Body of pancreas (tissue), 4 donors: ENCODE measurements at regions not wholly inside any gene's neighbourhood (a gene's known extent, or its start where the extent isn't known, plus 50 kb on each side); places are given as distances from the start of the nearest gene placed in this dataset.

ENCODE experiments used
- ATAC-seq: fragments of 150-250 bp; one replicate; pipeline ENCODE4 v1.9.1; 2016
- DNase-seq, 4 donors: peaks; one replicate each; pipeline ENCODE4 v3.0.0-alpha.2; 2019
- H3K27ac ChIP-seq, 4 donors: fragments of 200-600 bp; sonication (generic); 1 replicate in 3 of 4; 2 replicates in 1 of 4; pipeline versions ENCODE4 v1.5.1 to v1.6.1; 2016 to 2019; ENCODE audit warnings: mild to moderate bottlenecking in 1 of 4, mixed read lengths in 1 of 4, moderate library complexity in 1 of 4
- H3K27me3 ChIP-seq, 2 donors: fragments of 200-600 bp; sonication (generic); one replicate each; pipeline ENCODE4 v1.6.0; 2016; ENCODE audit warnings: mild to moderate bottlenecking in 1 of 2
- H3K36me3 ChIP-seq, 2 donors: fragments of 200-600 bp; sonication (generic); replicated peaks in 1 of 2; 2 replicates each; pipeline ENCODE4 v1.5.1; 2016; ENCODE audit warnings: low read depth in 2 of 2; ENCODE audit not compliant: insufficient read depth in 1 of 2
- H3K4me1 ChIP-seq: fragments of 200-600 bp; sonication (generic); one replicate; pipeline ENCODE4 v1.6.0; 2016
- H3K4me3 ChIP-seq, 2 donors: fragments of 200-600 bp; sonication (generic); 1 replicate in 1 of 2; 2 replicates in 1 of 2; pipeline ENCODE4 v1.5.1; 2016 to 2019
- H3K9me3 ChIP-seq, 3 donors: fragments of 200-600 bp; sonication (generic); 1 replicate in 2 of 3; 2 replicates in 1 of 3; pipeline ENCODE4 v1.5.1; 2016
- CTCF ChIP-seq, 7 experiments: fragments of 450-650 bp in 4 of 7; fragments of 200-600 bp in 3 of 7; sonication (generic) in 3 of 7; IDR thresholded peaks; one replicate each; pipeline ENCODE4 v1.5.1; 2016 to 2019; ENCODE audit warnings: antibody characterized with exemption in 7 of 7
- POLR2A ChIP-seq, 3 donors: fragments of 450-650 bp; IDR thresholded peaks; one replicate each; pipeline ENCODE4 v1.6.1; 2016; ENCODE audit warnings: antibody characterized with exemption in 3 of 3, mild to moderate bottlenecking in 2 of 3
- WGBS, 2 donors: methylation state at CpG; one replicate each; pipeline ENCODE4 v1.1.5; 2017; 5-methylcytosine and 5-hydroxymethylcytosine counted together
- intact Hi-C: fragments of 100-400 bp; cut with DNase I; formaldehyde crosslinking; loops from one replicate; pipeline ENCODE4 v1.15.1; 2023

- 76 to 81% methylated on average over 2 of the region's 2 CpGs for WGBS, 2 donors
- Histone ChIP-seq H3K4me3 (no peak overlapping the region), H3K4me1 (no peaks in the 10 kb centered on the region), H3K27me3 (no peaks in the 10 kb centered on the region), H3K36me3 (no peaks in the 10 kb centered on the region), H3K27ac (no peak overlapping the region), H3K9me3 (no peaks in the 10 kb centered on the region)
- DNase-seq, result no peak
- TF ChIP-seq POLR2A (IDR thresholded peaks at IDR 0.05) (no peak), CTCF (IDR thresholded peaks at IDR 0.05) (no peak)
- intact Hi-C loops, result no loop called here
- ATAC-seq, result no peak
Observed at GRCh38 chr6:99129835-99130234, 182.1 kb upstream of the FBXL4 start.

- no peaks in the 10 kb centered on the region for H3K9me3 ChIP-seq
- 25 to 29% methylated on average over 3 of the region's 3 CpGs for WGBS, 2 donors
- H3K4me3 ChIP-seq, result no peak overlapping the region
- no peaks in the 10 kb centered on the region for H3K27me3 ChIP-seq
- DNase-seq (no peak), ATAC-seq (no peak)
- H3K36me3 ChIP-seq, result no peaks in the 10 kb centered on the region
- intact Hi-C loops, result no loop called here
- H3K27ac ChIP-seq, result no peak overlapping the region
- no peaks in the 10 kb centered on the region for H3K4me1 ChIP-seq
- TF ChIP-seq POLR2A (IDR thresholded peaks at IDR 0.05) (no peak), CTCF (IDR thresholded peaks at IDR 0.05) (no peak)
Observed at GRCh38 chr6:99121748-99122147, 174.0 kb upstream of the FBXL4 start.

GRCh38 chr6:99120641-99121040, 172.9 kb upstream of the FBXL4 start:
- DNase-seq (no peak), ATAC-seq (no peak)
- no peaks in the 10 kb centered on the region for H3K4me1 ChIP-seq
- H3K4me3 ChIP-seq, result no peak overlapping the region
- no peaks in the 10 kb centered on the region for H3K9me3 ChIP-seq
- TF ChIP-seq POLR2A (IDR thresholded peaks at IDR 0.05) (no peak), CTCF (IDR thresholded peaks at IDR 0.05) (no peak)
- H3K27me3 ChIP-seq, result no peaks in the 10 kb centered on the region
- intact Hi-C loops, result no loop called here
- H3K36me3 ChIP-seq, result no peaks in the 10 kb centered on the region
- no peak overlapping the region for H3K27ac ChIP-seq
- 82 to 86% methylated on average over 3 of the region's 3 CpGs for WGBS, 2 donors

- intact Hi-C loops, result loop anchor here (10.0 kb wide), 1 partner anchor 1615 kb away; no protein-coding TSS in a partner anchor
- WGBS, 2 donors, result 29 to 32% methylated on average over 8 of the region's 8 CpGs
- TF ChIP-seq CTCF (IDR thresholded peaks at IDR 0.05) (peak; percentile 53 to 74 (median 69)), POLR2A (IDR thresholded peaks at IDR 0.05) (no peak)
- DNase-seq (peak in 3 of 4 donors; percentile 14 to 18 (median 14)), ATAC-seq (peak; percentile 58)
- Histone ChIP-seq H3K27me3 (no peaks in the 10 kb centered on the region), H3K36me3 (no peaks in the 10 kb centered on the region), H3K4me3 (no peak overlapping the region), H3K9me3 (no peaks in the 10 kb centered on the region), H3K4me1 (no peaks in the 10 kb centered on the region), H3K27ac (no peak overlapping the region)
Observed at GRCh38 chr6:99119109-99120031, 171.6 kb upstream of the FBXL4 start.
